HCT116 (cell line): ENCODE measurements at regions not wholly inside any gene's neighbourhood (a gene's known extent, or its start where the extent isn't known, plus 50 kb on each side); places are given as distances from the start of the nearest gene placed in this dataset.

Source experiments
- ATAC-seq: fragments of 200-7000 bp; cut with Tn5 transposase; 2 replicates; pipeline ENCODE4 v1.9.1; 2020; ENCODE audit warnings: mild to moderate bottlenecking, moderate library complexity
- BruUV-seq: library from RNA; stranded (reverse); fragments of 400-500 nt; replicated peaks from 2 replicates; lab custom pipeline; 2021; lab: Mats Ljungman, UMichigan
- CTCF ChIA-PET: fragments of 300-600 bp; sonication (Branson Sonifier 250); formaldehyde crosslinking; loops from one replicate; lab custom pipeline; 2021; ENCODE audit warnings: antibody characterized with exemption; lab: Charles Lee
- POLR2A ChIA-PET: fragments of 300-600, 350-600 bp; sonication (Branson Sonifier 250); formaldehyde crosslinking; loops from one replicate; lab custom pipeline; 2021; ENCODE audit warnings: antibody characterized with exemption; lab: Charles Lee
- RAD21 ChIA-PET, 2 experiments: fragments of 300-600 bp; sonication (Branson Sonifier 250); formaldehyde crosslinking; loops; one replicate each; lab custom pipeline; 2023; ENCODE audit warnings: low total read pairs in 2 of 2; ENCODE audit not compliant: uncharacterized antibody in 2 of 2, unreplicated experiment in 2 of 2, low non-redundant PET in 1 of 2; lab: Charles Lee
- DNase-seq: peaks from one replicate; pipeline ENCODE4 v3.0.0-alpha.2; 2010; ENCODE audit warnings: low read depth, low spot score
- H2AFZ ChIP-seq: fragments of 200-600 bp; shearing (Covaris generic), sonication (generic); 2 replicates; pipeline ENCODE4 v1.6.1; 2017; ENCODE audit warnings: low read depth, mixed run types, mixed read lengths, antibody characterized with exemption, low read length; ENCODE audit not compliant: poor library complexity, severe bottlenecking
- H3K27ac ChIP-seq: 2 replicates; pipeline ENCODE4 v1.5.1; 2012; ENCODE audit warnings: low read depth, low read length
- H3K27me3 ChIP-seq: fragments of 200-600 bp; sonication (generic); 2 replicates; pipeline ENCODE4 v1.6.1; 2016; ENCODE audit warnings: mixed run types, low read length, mixed read lengths; ENCODE audit not compliant: insufficient read depth
- H3K36me3 ChIP-seq, 2 experiments: fragments of 200-500 bp in 1 of 2; fragments of 200-600 bp in 1 of 2; sonication (Bioruptor generic) in 1 of 2; sonication (generic) in 1 of 2; 2 replicates each; pipeline versions ENCODE4 v1.5.1 to v1.6.1; 2014 to 2016; ENCODE audit warnings: low read length in 2 of 2, inconsistent platforms in 1 of 2, mixed read lengths in 1 of 2, mixed run types in 1 of 2; ENCODE audit not compliant: insufficient read depth in 2 of 2, control insufficient read depth in 1 of 2
- H3K4me1 ChIP-seq, 2 experiments: fragments of 200-600 bp in 1 of 2; sonication (generic) in 1 of 2; 2 replicates each; pipeline versions ENCODE4 v1.5.1 to v1.6.1; 2012 to 2017; ENCODE audit warnings: low read length in 2 of 2, inconsistent platforms in 1 of 2, mild to moderate bottlenecking in 1 of 2, mixed read lengths in 1 of 2, mixed run types in 1 of 2, moderate library complexity in 1 of 2; ENCODE audit not compliant: insufficient read depth in 2 of 2, control insufficient read depth in 1 of 2
- H3K4me2 ChIP-seq: fragments of 200-600 bp; sonication (generic); 2 replicates; pipeline ENCODE4 v1.6.1; 2017; ENCODE audit warnings: mixed run types, low read length, mixed read lengths
- H3K4me3 ChIP-seq, 2 experiments: fragments of 200-600 bp in 1 of 2; sonication (generic) in 1 of 2; replicated peaks in 1 of 2; 2 replicates each; pipeline ENCODE4 v1.5.1; 2011 to 2016; ENCODE audit warnings: low read length in 2 of 2, control low read depth in 1 of 2, low read depth in 1 of 2, mild to moderate bottlenecking in 1 of 2, mixed read lengths in 1 of 2, mixed run types in 1 of 2
- H3K79me2 ChIP-seq: fragments of 200-600 bp; sonication (generic); 2 replicates; pipeline ENCODE4 v1.6.1; 2017; ENCODE audit warnings: mild to moderate bottlenecking, mixed run types, low read length, moderate library complexity, mixed read lengths; ENCODE audit not compliant: insufficient read depth
- H3K9ac ChIP-seq: fragments of 200-600 bp; sonication (generic); 2 replicates; pipeline ENCODE4 v1.6.1; 2016; ENCODE audit warnings: low read length, mixed read lengths
- H3K9me2 ChIP-seq: fragments of 200-600 bp; sonication (generic), shearing (Covaris generic); 2 replicates; pipeline ENCODE4 v1.6.1; 2017; ENCODE audit warnings: mixed run types, mild to moderate bottlenecking, moderate library complexity; ENCODE audit not compliant: insufficient read depth
- H3K9me3 ChIP-seq, 2 experiments: fragments of 200-500 bp in 1 of 2; fragments of 200-600 bp in 1 of 2; sonication (Bioruptor generic) in 1 of 2; sonication (generic) in 1 of 2; 2 replicates each; pipeline ENCODE4 v1.6.1; 2014 to 2017; ENCODE audit warnings: low read length in 2 of 2, mixed read lengths in 2 of 2, inconsistent platforms in 1 of 2, low read depth in 1 of 2, mild to moderate bottlenecking in 1 of 2, mixed run types in 1 of 2, moderate library complexity in 1 of 2; ENCODE audit not compliant: control insufficient read depth in 1 of 2, insufficient read depth in 1 of 2
- H4K20me1 ChIP-seq: fragments of 200-600 bp; sonication (generic), shearing (Covaris generic); 2 replicates; pipeline ENCODE4 v1.6.1; 2017; ENCODE audit warnings: mixed run types, mild to moderate bottlenecking, moderate library complexity; ENCODE audit not compliant: insufficient read depth
- CBX3 ChIP-seq: IDR thresholded peaks from 2 replicates; pipeline ENCODE4 v1.6.1; 2012; ENCODE audit warnings: low read depth
- CEBPB ChIP-seq: IDR thresholded peaks from 2 replicates; pipeline ENCODE4 v1.6.1; 2012; ENCODE audit warnings: low read depth
- EGR1 ChIP-seq: IDR thresholded peaks from 2 replicates; pipeline ENCODE4 v1.6.1; 2012; ENCODE audit warnings: low read depth
- ELF1 ChIP-seq: IDR thresholded peaks from 2 replicates; pipeline ENCODE4 v1.6.1; 2012; ENCODE audit warnings: low read depth, borderline replicate concordance
- EZH2phosphoT487 ChIP-seq: fragments of 200-600 bp; IDR thresholded peaks from 2 replicates; pipeline ENCODE4 v1.6.1; 2018; ENCODE audit warnings: antibody characterized with exemption, borderline replicate concordance
- FOSL1 ChIP-seq: IDR thresholded peaks from 2 replicates; pipeline ENCODE4 v1.6.1; 2012; ENCODE audit warnings: low read depth
- SP1 ChIP-seq: IDR thresholded peaks from 2 replicates; pipeline ENCODE4 v1.6.1; 2012; ENCODE audit warnings: low read depth
- SRF ChIP-seq: IDR thresholded peaks from 2 replicates; pipeline ENCODE4 v1.6.1; 2012; ENCODE audit warnings: low read depth
- TCF7L2 ChIP-seq: IDR thresholded peaks from 2 replicates; pipeline ENCODE4 v1.7.0; 2011; ENCODE audit warnings: borderline replicate concordance, inconsistent platforms; ENCODE audit not compliant: insufficient read depth, insufficient read length; ENCODE audit errors: extremely low read depth
- intact Hi-C: fragments of 100-400 bp; cut with micrococcal nuclease; formaldehyde crosslinking; loops from 2 replicates; pipeline ENCODE4 v1.10.0; 2022
- TF ChIP-seq, protein P1 (sequence below): IDR thresholded peaks from 2 replicates; pipeline ENCODE4 v1.6.1; 2011; ENCODE audit warnings: mild to moderate bottlenecking, low read length, moderate library complexity; ENCODE audit not compliant: insufficient replicate concordance; ENCODE audit errors: extremely low read depth

DNA sequence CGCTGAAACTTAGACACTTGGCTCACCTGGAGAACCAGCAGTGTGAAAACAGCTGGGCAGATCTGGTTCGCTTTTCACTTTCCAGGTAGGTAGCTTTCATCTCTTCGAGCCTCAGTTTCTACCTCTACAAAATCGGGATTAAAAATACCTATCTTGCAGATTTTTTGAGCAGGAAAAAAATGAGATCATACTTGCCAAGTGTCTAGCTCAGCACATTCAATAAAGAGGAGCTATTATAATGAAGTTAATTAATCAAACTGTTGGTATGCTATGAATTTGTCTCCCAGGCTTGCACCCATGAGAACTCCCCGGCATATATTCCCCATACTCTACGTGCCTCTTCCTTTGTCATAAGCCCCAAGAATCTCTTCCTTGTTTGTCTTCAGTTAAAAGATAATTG, 158.6 kb upstream of the LDB2 start (continued):
- TF ChIP-seq CBX3 = no peak
- no peak for TF ChIP-seq EZH2phosphoT487
- no peak for TF ChIP-seq SRF

DNA sequence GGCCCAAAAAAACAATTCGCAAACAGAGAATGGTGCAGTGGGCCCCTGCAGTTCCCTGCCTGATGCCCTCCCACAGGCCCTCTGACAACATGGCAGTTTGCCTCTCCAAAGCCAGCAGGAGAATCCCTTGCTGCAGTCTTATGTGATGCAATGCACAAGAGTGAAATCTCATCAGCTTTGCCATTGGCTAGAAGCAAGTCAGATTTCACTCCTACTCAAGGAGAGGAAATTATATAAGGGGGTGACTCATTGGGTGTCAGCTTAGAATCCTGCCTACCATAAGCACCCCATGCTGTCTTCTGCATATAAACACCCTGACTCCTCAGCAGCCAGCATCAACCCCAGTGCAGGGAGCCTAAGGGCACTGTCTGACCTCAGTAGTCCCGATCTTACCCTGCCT, 157.3 kb upstream of the LDB2 start:
- TF ChIP-seq FOSL1 = peak; percentile 24; the same call in 1 of the 2 replicates
- TF ChIP-seq, protein P1, sequence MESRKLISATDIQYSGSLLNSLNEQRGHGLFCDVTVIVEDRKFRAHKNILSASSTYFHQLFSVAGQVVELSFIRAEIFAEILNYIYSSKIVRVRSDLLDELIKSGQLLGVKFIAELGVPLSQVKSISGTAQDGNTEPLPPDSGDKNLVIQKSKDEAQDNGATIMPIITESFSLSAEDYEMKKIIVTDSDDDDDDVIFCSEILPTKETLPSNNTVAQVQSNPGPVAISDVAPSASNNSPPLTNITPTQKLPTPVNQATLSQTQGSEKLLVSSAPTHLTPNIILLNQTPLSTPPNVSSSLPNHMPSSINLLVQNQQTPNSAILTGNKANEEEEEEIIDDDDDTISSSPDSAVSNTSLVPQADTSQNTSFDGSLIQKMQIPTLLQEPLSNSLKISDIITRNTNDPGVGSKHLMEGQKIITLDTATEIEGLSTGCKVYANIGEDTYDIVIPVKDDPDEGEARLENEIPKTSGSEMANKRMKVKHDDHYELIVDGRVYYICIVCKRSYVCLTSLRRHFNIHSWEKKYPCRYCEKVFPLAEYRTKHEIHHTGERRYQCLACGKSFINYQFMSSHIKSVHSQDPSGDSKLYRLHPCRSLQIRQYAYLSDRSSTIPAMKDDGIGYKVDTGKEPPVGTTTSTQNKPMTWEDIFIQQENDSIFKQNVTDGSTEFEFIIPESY = no peak
- peak; percentile 48; the same call in 1 of the 2 replicates for TF ChIP-seq CEBPB
- Histone ChIP-seq H3K4me3 (no peak overlapping the region), H4K20me1 (no peaks in the 10 kb centered on the region), H3K79me2 (no peaks in the 10 kb centered on the region), H3K27me3 (peaks cover 11% of the 10 kb centered on the region; the same call in 1 of the 2 replicates), H3K9me3 (no peaks in the 10 kb centered on the region), H3K4me1 (no peaks in the 10 kb centered on the region), H3K36me3 (no peaks in the 10 kb centered on the region), H3K9me2 (no peaks in the 10 kb centered on the region), H3K9ac (no peak overlapping the region), H2AFZ (no peak overlapping the region), H3K27ac (no peak overlapping the region), H3K4me2 (no peak overlapping the region)
- ChIA-PET POLR2A (no interaction called here), CTCF (no interaction called here), RAD21 (no interaction called here)
- DNase-seq (no peak), ATAC-seq (no peak)
- no TSS peak for BruUV-seq
- intact Hi-C loops = no loop called here

DNA sequence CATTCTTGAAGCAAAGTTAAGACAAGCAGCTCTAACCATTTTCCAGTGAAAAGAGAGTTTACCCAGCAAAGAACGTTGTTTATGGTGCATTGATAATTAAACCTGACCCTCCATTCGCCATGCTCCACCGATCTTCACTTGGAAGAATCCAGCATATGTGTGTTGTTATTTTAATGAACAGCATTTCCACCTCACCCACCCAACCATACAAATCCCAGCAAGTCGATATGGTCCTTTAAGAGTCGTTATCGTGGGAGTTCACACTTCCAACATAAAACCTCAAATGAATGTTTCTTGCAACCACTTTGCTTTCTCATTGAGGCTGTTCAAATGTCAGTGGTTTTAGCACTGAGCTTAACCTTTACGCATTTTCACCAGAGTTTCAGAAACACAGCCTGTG, 147.4 kb upstream of the LDB2 start:
- no peak for ATAC-seq
- ChIA-PET RAD21 (no interaction called here), POLR2A (no interaction called here)

More for the DNA sequence above, 147.4 kb upstream of the LDB2 start:
- Histone ChIP-seq H3K9me3 (no peaks in the 10 kb centered on the region), H3K36me3 (no peaks in the 10 kb centered on the region), H3K27ac (no peak overlapping the region), H3K27me3 (no peaks in the 10 kb centered on the region), H3K4me3 (no peak overlapping the region), H3K4me1 (no peaks in the 10 kb centered on the region), H3K4me2 (no peak overlapping the region), H4K20me1 (no peaks in the 10 kb centered on the region), H3K9me2 (no peaks in the 10 kb centered on the region), H3K9ac (no peak overlapping the region), H2AFZ (no peak overlapping the region), H3K79me2 (no peaks in the 10 kb centered on the region)
- no TSS peak for BruUV-seq
- DNase-seq = no peak
- CTCF ChIA-PET = no interaction called here
- intact Hi-C loops = no loop called here
- TF ChIP-seq EZH2phosphoT487 (no peak), ELF1 (no peak), SP1 (no peak), TCF7L2 (no peak), EGR1 (no peak)
- TF ChIP-seq, protein P1 = no peak
